ENCODE measurements at regions not wholly inside any gene's neighbourhood (a gene's known extent, or its start where the extent isn't known, plus 50 kb on each side); places are given as distances from the start of the nearest gene placed in this dataset.

DNA sequence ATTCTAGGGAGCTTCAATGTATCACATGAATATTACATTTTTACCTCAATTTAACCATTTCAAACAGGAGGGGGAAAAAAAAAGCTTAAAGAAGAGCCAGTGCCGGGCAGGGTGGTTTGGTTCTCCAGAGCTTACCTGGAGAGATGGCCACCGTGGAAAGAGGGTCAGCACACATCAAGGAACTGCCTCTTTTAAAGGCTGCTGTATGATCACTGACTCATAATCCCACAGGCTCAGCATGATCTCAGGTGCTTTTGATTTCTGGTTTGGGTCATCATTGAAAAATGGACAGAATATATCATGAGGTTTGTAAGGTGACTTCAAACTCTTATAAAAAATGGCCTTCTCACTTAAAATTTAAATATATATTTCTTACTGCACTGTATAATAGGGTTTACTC, 67.5 kb upstream of the MDFIC start:
- no peak for DNase-seq (ENCODE audit: low read depth, low spot score)

DNA sequence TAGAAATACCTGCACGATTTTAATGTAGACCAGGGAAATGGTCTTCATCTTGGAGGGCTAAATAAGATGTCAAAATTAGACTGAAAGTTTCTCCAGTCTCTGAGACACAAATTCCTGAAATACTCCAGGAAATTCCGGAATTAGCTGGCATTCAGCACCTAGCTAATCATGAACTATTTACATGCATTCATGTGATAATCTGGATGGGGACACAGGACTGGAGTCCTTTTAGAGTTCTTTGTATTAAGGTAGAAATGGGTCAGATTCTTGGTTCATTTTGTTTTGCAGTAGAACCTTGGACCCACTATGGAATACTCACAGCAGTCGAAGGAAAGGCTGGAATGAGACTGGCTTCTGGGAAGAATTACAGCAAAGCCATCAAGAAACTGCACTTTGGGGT, 65.3 kb upstream of the MDFIC start:
- DNase-seq (ENCODE audit: low read depth, low spot score) = peak; percentile 63

- peak; percentile 17 for DNase-seq (ENCODE audit: low read depth, low spot score)
Measured at GRCh38 chr7:114857605-114858004, 64.3 kb upstream of the MDFIC start.

DNA sequence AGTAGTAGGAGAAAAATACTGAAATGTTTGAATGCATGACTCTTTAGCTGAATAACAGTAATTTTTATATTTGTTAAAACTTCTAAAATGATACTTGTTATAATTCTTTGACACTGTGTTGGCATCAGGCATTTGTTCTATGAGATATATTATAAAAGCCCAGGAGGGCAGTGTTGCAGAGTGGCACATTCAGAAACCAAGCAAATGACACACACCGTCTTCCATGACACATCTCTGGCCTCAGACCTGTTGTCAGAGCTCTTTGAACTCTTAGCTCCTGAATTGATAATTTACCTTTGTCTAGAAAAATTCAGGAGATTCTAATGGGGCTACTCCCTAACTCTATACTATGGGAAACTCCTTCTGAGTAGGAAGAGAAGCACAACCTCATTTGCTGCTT, 62.4 kb upstream of the MDFIC start:
- DNase-seq (ENCODE audit: low read depth, low spot score) = no peak

DNA sequence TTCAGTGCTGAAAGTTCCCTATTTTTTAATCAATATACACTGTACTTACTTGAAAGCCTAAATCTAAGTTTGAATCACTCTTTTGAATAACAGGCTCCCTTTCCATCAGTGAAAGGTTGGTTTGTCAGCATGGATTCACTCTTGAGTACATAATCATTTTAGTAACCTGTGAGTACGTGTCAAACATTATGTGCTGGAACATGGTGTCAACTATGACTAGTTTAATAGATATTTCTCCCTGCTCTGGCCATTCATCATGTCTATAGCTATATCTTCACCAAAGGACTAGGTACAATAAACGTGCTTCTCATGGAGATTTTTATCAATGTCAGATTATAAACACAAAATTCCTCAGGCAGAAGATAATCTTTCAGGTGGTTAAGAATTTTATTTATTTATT, 61.7 kb upstream of the MDFIC start:
- DNase-seq (ENCODE audit: low read depth, low spot score) = no peak

GRCh38 chr7:114862406-114862805, 59.5 kb upstream of the MDFIC start:
- no peak for DNase-seq (ENCODE audit: low read depth, low spot score)

GRCh38 chr7:114864278-114864677, 57.6 kb upstream of the MDFIC start:
- DNase-seq (ENCODE audit: low read depth, low spot score) = no peak

GRCh38 chr7:114865564-114865963, 56.3 kb upstream of the MDFIC start:
- peak; percentile 74 for DNase-seq (ENCODE audit: low read depth, low spot score)

Data from astrocyte of the hippocampus (primary cell).